CD14-positive monocyte (primary cell): ENCODE measurements at regions not wholly inside any gene's neighbourhood (a gene's known extent, or its start where the extent isn't known, plus 50 kb on each side); places are given as distances from the start of the nearest gene placed in this dataset.

Experiments used
- DNase-seq, 3 donors: peaks; one replicate each; pipeline ENCODE4 v3.0.0-alpha.2; 2011 to 2022
- H2AFZ ChIP-seq: 2 replicates; pipeline ENCODE4 v1.6.0; 2012; ENCODE audit warnings: mild to moderate bottlenecking, low read depth, low read length, inconsistent platforms; ENCODE audit not compliant: insufficient read depth, poor library complexity, severe bottlenecking
- H3K27ac ChIP-seq, 2 donors: 1 replicate in 1 of 2; 2 replicates in 1 of 2; pipeline ENCODE4 v1.5.1; 2012 to 2013; ENCODE audit warnings: low read length in 2 of 2, control low read depth in 1 of 2, inconsistent platforms in 1 of 2, low read depth in 1 of 2, mild to moderate bottlenecking in 1 of 2
- H3K27me3 ChIP-seq, 2 donors: one replicate each; pipeline versions ENCODE4 v1.6.0 to v1.6.1; 2011 to 2013; ENCODE audit warnings: low read length in 2 of 2; ENCODE audit not compliant: control insufficient read depth in 2 of 2, insufficient read depth in 2 of 2
- H3K36me3 ChIP-seq, 2 donors: replicated peaks in 1 of 2; 1 replicate in 1 of 2; 2 replicates in 1 of 2; pipeline versions ENCODE4 v1.5.1 to v1.6.1; 2012 to 2013; ENCODE audit warnings: low read length in 2 of 2, control low read depth in 1 of 2, inconsistent platforms in 1 of 2, mild to moderate bottlenecking in 1 of 2; ENCODE audit not compliant: insufficient read depth in 2 of 2, control insufficient read depth in 1 of 2
- H3K4me1 ChIP-seq, 2 donors: 1 replicate in 1 of 2; 2 replicates in 1 of 2; pipeline versions ENCODE4 v1.5.1 to v1.6.1; 2012 to 2013; ENCODE audit warnings: low read length in 2 of 2, control low read depth in 1 of 2, inconsistent platforms in 1 of 2, mild to moderate bottlenecking in 1 of 2, moderate library complexity in 1 of 2; ENCODE audit not compliant: insufficient read depth in 2 of 2, control insufficient read depth in 1 of 2
- H3K4me2 ChIP-seq: replicated peaks from 2 replicates; pipeline ENCODE3; 2012; ENCODE audit warnings: low read length, moderate library complexity, mild to moderate bottlenecking; ENCODE audit not compliant: poor library complexity, severe bottlenecking; ENCODE audit errors: extremely low read depth
- H3K4me3 ChIP-seq, 3 experiments: fragments of 200-600 bp in 1 of 3; sonication (generic) in 1 of 3; replicated peaks in 1 of 3; 1 replicate in 2 of 3; 2 replicates in 1 of 3; pipeline ENCODE4 v1.5.1; 2011 to 2013; ENCODE audit warnings: low read length in 3 of 3, mild to moderate bottlenecking in 3 of 3, control low read depth in 2 of 3, low read depth in 2 of 3, inconsistent platforms in 1 of 3, moderate library complexity in 1 of 3
- H3K79me2 ChIP-seq: 2 replicates; pipeline ENCODE4 v1.6.0; 2012; ENCODE audit warnings: mild to moderate bottlenecking, control low read depth, inconsistent platforms, low read length, moderate library complexity; ENCODE audit not compliant: insufficient read depth
- H3K9ac ChIP-seq: 2 replicates; pipeline ENCODE4 v1.6.0; 2017; ENCODE audit warnings: low read length, mild to moderate bottlenecking; ENCODE audit not compliant: insufficient read depth, poor library complexity, severe bottlenecking
- H3K9me3 ChIP-seq, 2 donors: replicated peaks in 1 of 2; 1 replicate in 1 of 2; 2 replicates in 1 of 2; pipeline versions ENCODE4 v1.5.1 to v1.6.1; 2012 to 2013; ENCODE audit warnings: low read length in 2 of 2, control low read depth in 1 of 2; ENCODE audit not compliant: control insufficient read depth in 1 of 2, insufficient read depth in 1 of 2
- H4K20me1 ChIP-seq: 2 replicates; pipeline ENCODE4 v1.6.0; 2012; ENCODE audit warnings: mild to moderate bottlenecking, low read length, control low read depth, moderate library complexity; ENCODE audit not compliant: insufficient read depth
- H3K27ac Mint-ChIP-seq, 7 donors: one replicate each; pipeline ENCODE4 v1.8.0; 2020; ENCODE audit warnings: mild to moderate bottlenecking in 7 of 7, mixed read lengths in 7 of 7, moderate library complexity in 6 of 7, inconsistent platforms in 2 of 7
- H3K27me3 Mint-ChIP-seq, 3 donors: one replicate each; pipeline ENCODE4 v1.8.0; 2021 to 2022; ENCODE audit warnings: low read depth in 3 of 3, mild to moderate bottlenecking in 3 of 3, mixed read lengths in 3 of 3, moderate library complexity in 3 of 3, inconsistent platforms in 1 of 3
- H3K36me3 Mint-ChIP-seq, 2 donors: one replicate each; pipeline ENCODE4 v1.8.0; 2020; ENCODE audit warnings: mixed read lengths in 2 of 2, inconsistent platforms in 1 of 2, mild to moderate bottlenecking in 1 of 2
- H3K4me1 Mint-ChIP-seq: one replicate; pipeline ENCODE4 v1.8.0; 2020; ENCODE audit warnings: mild to moderate bottlenecking, mixed read lengths
- H3K4me3 Mint-ChIP-seq, 2 donors: one replicate each; pipeline ENCODE4 v1.8.0; 2020; ENCODE audit warnings: mild to moderate bottlenecking in 2 of 2, mixed read lengths in 2 of 2, moderate library complexity in 1 of 2
- H3K9me3 Mint-ChIP-seq, 7 donors: one replicate each; pipeline ENCODE4 v1.8.0; 2020 to 2022; ENCODE audit warnings: mixed read lengths in 7 of 7, mild to moderate bottlenecking in 6 of 7, moderate library complexity in 6 of 7, inconsistent platforms in 2 of 7
- WGBS: methylation state at CpG from one replicate; pipeline ENCODE4 v1.1.5; 2013; ENCODE audit warnings: missing lambda C conversion rate; ENCODE audit not compliant: insufficient coverage; 5-methylcytosine and 5-hydroxymethylcytosine counted together
- intact Hi-C, 2 donors: fragments of 100-400 bp; cut with micrococcal nuclease; formaldehyde crosslinking; loops; one replicate each; pipeline versions ENCODE4 v1.15.0 to v1.15.1; 2023
- TF ChIP-seq, protein P1 (sequence below): fragments of 200-600 bp; IDR thresholded peaks from one replicate; pipeline ENCODE4 v1.8.0; 2022; ENCODE audit warnings: antibody characterized with exemption, mild to moderate bottlenecking

GRCh38 chr3:43913036-43913948 lies 222.6 kb downstream of the ABHD5 start:
- Histone ChIP-seq H3K4me1 (no peaks in the 10 kb centered on the region), H3K79me2 (no peaks in the 10 kb centered on the region), H3K36me3 (no peaks in the 10 kb centered on the region), H3K9ac (no peak overlapping the region), H3K4me2 (no peak overlapping the region), H3K4me3 (no peak overlapping the region), H3K27me3 (no peaks in the 10 kb centered on the region), H2AFZ (no peak overlapping the region), H3K27ac (no peak overlapping the region), H3K9me3 (peaks cover 5 to 10% of the 10 kb centered on the region in 2 donors), H4K20me1 (no peaks in the 10 kb centered on the region)
- H3K36me3 Mint-ChIP-seq: no peaks in the 10 kb centered on the region
- 75% methylated on average over 4 of the region's 8 CpGs for WGBS
- intact Hi-C loops: no loop called here
- DNase-seq: no peak
- no peak overlapping the region for H3K27ac Mint-ChIP-seq
- H3K4me3 Mint-ChIP-seq: no peak overlapping the region
- H3K27me3 Mint-ChIP-seq: peaks cover 0 to 4% (median 2%) of the 10 kb centered on the region in 3 donors
- peaks cover 4% of the 10 kb centered on the region for H3K4me1 Mint-ChIP-seq
- peaks cover 0 to 8% (median 5%) of the 10 kb centered on the region in 7 donors for H3K9me3 Mint-ChIP-seq
- TF ChIP-seq, protein P1, sequence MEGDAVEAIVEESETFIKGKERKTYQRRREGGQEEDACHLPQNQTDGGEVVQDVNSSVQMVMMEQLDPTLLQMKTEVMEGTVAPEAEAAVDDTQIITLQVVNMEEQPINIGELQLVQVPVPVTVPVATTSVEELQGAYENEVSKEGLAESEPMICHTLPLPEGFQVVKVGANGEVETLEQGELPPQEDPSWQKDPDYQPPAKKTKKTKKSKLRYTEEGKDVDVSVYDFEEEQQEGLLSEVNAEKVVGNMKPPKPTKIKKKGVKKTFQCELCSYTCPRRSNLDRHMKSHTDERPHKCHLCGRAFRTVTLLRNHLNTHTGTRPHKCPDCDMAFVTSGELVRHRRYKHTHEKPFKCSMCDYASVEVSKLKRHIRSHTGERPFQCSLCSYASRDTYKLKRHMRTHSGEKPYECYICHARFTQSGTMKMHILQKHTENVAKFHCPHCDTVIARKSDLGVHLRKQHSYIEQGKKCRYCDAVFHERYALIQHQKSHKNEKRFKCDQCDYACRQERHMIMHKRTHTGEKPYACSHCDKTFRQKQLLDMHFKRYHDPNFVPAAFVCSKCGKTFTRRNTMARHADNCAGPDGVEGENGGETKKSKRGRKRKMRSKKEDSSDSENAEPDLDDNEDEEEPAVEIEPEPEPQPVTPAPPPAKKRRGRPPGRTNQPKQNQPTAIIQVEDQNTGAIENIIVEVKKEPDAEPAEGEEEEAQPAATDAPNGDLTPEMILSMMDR: no peak

GRCh38 chr3:43914269-43914668 lies 223.5 kb downstream of the ABHD5 start:
- intact Hi-C loops: no loop called here
- no peak overlapping the region for H3K27ac ChIP-seq
- no peaks in the 10 kb centered on the region for H3K36me3 ChIP-seq
- peaks cover 5 to 10% of the 10 kb centered on the region in 2 donors for H3K9me3 ChIP-seq
- peaks cover 2 to 4% (median 2%) of the 10 kb centered on the region in 3 donors for H3K27me3 Mint-ChIP-seq
- no peak overlapping the region for H3K9ac ChIP-seq
- H3K4me1 Mint-ChIP-seq: peaks cover 8% of the 10 kb centered on the region
- 92% methylated on average over 2 of the region's 2 CpGs for WGBS
- no peaks in the 10 kb centered on the region for H3K36me3 Mint-ChIP-seq
- H3K79me2 ChIP-seq: no peaks in the 10 kb centered on the region
- no peak overlapping the region for H3K4me2 ChIP-seq
- H3K9me3 Mint-ChIP-seq: peaks cover 0 to 8% (median 5%) of the 10 kb centered on the region in 7 donors
- no peaks in the 10 kb centered on the region for H3K4me1 ChIP-seq
- H2AFZ ChIP-seq: no peak overlapping the region
- TF ChIP-seq, protein P1: no peak
- peak overlapping the region in 1 of 7 donors; percentile 26 for H3K27ac Mint-ChIP-seq
- no peaks in the 10 kb centered on the region for H3K27me3 ChIP-seq
- no peaks in the 10 kb centered on the region for H4K20me1 ChIP-seq
- H3K4me3 ChIP-seq: no peak overlapping the region
- no peak for DNase-seq
- H3K4me3 Mint-ChIP-seq: no peak overlapping the region
